GM18505 (cell line): ENCODE measurements at regions not wholly inside any gene's neighbourhood (a gene's known extent, or its start where the extent isn't known, plus 50 kb on each side); places are given as distances from the start of the nearest gene placed in this dataset.
"Not testable (repeated sequence)": the region's sequence is repeated elsewhere in the genome, so short reads cannot be mapped to it uniquely, and the experiment has no call there.

Experiments used
- ATAC-seq: cut with Tn5 transposase; IDR thresholded peaks from one replicate; pipeline ENCODE4 v1.9.1; 2021; ENCODE audit not compliant: unreplicated experiment
- POLR2A ChIP-seq: IDR thresholded peaks from 4 replicates; pipeline ENCODE4 v1.6.1; 2011; ENCODE audit warnings: borderline replicate concordance; ENCODE audit not compliant: insufficient read depth, insufficient read length; ENCODE audit errors: extremely low read depth

DNA sequence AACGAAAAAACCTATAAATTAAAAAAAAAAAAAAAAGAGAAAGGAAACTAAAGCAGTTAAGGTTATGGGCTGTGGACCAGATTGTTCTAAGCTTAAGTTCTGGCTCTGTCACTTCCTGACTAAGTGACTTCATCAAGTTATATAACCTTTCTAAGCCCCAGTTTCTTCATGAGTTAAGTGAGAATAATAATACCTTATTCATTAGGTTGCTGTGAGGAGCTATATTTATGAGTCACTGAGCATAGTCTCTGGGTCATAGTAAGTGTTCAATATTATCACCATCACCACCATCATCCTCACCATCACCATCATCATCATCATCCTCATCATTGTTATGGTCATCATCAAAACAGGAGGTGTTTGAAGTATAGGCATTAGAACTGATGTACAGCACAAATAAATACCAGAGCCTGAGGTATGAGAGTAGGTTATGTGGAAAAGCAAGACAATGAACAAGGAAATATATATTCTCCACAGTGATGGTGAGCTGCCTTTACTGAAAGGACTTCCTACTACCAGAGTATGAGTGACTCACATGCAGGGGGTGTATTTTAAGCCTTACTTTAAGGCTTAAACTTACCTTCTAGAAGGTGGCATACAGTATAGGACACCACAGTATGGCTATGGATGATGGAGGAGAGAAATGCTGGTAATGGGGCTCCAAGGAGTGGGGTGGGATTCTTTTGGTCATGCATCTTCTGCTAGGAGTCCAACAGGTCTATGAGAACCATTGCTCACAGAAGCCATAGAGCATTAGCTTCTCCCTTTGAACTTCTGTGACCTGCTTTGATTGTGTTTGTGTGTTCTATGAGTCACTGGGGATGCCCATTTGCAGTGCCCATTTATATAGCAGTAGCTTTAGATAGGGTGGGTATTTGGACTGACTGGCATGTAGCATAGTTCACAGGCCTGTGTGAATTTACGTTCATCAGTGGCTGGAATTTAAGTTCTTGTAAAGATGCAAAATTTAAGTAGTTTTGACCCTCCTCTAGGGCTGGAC is 104.4 kb downstream of the KLF5 start:
- TF ChIP-seq POLR2A = no peak
- no peak for ATAC-seq

DNA sequence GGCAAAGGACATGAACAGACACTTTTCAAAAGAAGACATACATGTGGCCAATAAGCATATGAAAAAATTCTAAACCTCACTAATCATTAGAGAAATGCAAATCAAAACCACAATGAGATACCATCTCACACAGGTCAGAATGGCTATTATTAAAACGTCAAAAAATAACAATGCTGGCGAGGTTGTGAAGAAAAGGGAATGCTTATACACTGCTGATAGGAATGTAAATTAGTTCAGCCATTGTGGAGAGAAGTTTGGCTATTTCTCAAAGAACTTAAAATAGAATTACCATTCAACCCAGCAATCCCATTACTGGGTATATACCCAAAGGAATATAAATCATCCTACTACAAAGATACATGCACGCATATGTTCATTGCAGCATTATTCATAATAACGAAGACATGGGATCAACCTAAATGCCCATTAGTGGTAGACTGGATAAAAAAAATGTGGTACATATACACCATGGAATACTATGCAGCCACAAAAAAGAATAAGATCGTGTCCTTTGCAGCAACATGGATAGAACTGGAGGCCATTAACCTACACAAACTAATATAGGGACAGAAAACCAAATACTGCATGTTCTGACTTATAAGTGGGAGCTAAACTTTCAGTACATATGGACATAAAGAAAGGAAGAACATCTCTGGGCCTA is 101.7 kb downstream of the KLF5 start:
- ATAC-seq = not testable (repeated sequence)

DNA sequence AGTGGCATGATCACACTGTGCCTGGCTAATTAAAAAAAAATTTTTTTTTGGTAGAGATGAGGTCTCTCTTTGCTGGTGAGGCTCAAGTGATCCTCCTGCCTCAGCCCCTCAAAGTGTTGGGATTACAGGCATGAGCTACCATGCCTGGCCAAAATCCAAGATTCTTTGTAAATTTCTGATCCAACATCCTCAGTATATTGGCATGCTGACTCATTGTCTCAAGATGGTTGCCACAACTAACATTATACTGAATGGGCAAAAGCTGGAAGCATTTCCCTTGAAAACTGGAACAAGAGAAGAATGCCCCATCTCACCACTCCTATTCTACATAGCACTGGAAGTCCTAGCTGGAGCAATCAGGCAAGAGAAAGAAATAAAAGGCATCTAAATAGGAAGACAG is 100.0 kb downstream of the KLF5 start:
- TF ChIP-seq POLR2A = no peak
- ATAC-seq = no peak

DNA sequence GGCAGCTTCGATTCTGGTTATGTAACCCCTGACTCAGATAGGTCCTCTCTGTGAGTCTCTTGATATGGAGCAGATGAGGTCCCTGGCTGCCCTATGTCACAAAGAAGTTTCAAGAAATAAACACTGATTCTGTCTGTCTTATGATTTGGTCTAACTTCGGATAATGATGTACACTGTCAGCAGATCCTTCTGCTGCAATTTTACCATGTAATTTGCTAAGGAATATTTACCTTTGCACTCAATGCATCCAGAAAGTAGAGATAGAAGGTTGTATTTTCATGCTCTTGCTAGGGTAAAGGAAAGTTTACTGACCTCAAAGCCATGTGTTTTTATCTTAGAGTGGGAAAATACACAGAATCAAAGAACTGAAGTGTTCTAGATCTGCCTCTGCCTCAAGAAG is 98.2 kb downstream of the KLF5 start:
- TF ChIP-seq POLR2A = no peak

DNA sequence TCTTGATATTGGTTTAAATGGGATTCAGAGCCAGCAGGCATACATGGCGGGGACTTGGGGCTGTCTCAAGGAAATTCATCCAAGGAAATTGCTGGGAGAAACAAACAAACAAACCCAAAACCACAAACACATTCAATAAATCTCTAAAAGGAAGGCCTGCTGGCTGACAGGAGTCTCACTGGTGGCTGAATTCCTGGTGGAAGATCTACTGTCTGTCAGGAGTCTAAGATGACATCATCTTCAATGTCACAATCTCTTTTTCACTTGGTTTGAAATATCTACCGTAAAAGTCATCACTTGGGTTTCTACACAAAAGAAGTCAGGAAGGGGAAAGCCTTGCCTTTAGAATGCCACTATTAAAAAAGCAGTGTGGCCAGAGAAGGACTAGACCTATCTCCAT is 87.9 kb downstream of the KLF5 start:
- no peak for TF ChIP-seq POLR2A
- no peak for ATAC-seq

More for the DNA sequence above, 98.2 kb downstream of the KLF5 start:
- no peak for ATAC-seq

DNA sequence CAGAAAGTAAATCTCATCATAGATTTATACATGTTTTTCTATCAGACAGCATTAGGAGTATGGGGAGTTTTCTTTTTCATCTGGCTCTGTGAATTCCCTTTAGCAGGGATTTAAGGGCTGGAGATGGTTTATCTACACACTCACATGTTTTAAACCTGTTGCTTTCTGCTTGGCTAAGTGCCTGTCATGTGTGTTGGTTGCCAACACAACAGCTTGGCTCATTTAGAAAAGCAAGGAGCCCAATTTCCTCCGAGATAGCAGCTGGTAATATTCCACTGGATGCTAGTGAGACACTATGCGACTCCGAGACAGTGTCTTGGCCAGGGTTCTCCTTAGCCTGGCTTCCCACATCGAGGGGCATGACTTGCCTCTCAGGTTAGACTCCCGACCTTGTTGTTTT is 83.3 kb downstream of the KLF5 start:
- no peak for ATAC-seq
- no peak for TF ChIP-seq POLR2A

DNA sequence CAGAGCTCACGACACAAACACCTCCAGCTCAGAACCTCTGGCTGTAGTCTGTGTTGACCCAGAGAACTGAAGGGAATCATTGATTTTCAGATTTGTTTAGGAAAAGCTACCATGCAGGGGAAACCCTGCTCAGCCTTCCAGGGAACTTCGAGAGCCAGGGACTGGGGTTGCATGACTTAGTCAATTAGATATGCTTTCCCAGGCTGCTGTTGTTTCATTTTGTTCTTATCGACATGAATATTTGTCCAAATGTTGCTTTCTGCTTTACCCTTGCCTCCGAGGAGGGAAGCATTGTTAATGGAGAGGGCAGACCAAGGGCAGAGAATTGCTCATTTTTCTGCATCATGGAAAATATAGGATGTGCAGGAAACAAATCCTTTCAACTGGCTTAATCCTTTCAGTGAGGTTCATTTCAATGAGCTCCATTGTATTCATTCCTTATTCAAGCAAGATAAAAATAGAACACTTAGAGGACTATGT is 82.5 kb downstream of the KLF5 start:
- no peak for ATAC-seq
- no peak for TF ChIP-seq POLR2A

DNA sequence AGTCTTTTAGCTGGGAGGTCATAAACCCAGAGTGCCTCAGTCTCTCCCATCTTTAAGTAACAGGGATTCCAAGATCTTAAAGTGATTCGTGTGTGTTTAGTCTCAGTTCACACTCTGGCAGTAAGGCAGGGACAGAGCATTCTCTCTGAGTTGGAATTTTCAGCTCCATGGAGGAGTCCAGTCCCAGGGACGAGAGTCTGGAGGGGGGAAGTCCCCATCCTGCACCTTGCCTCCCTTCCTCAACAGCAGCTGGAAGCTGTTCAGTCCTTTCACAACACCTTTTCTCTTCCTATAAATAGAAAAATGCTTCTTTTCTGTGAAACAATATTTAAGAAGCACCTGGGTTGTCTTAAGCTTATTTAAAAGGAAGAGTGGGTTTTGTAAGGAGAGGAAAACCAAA is 82.0 kb downstream of the KLF5 start:
- TF ChIP-seq POLR2A = no peak
- no peak for ATAC-seq

DNA sequence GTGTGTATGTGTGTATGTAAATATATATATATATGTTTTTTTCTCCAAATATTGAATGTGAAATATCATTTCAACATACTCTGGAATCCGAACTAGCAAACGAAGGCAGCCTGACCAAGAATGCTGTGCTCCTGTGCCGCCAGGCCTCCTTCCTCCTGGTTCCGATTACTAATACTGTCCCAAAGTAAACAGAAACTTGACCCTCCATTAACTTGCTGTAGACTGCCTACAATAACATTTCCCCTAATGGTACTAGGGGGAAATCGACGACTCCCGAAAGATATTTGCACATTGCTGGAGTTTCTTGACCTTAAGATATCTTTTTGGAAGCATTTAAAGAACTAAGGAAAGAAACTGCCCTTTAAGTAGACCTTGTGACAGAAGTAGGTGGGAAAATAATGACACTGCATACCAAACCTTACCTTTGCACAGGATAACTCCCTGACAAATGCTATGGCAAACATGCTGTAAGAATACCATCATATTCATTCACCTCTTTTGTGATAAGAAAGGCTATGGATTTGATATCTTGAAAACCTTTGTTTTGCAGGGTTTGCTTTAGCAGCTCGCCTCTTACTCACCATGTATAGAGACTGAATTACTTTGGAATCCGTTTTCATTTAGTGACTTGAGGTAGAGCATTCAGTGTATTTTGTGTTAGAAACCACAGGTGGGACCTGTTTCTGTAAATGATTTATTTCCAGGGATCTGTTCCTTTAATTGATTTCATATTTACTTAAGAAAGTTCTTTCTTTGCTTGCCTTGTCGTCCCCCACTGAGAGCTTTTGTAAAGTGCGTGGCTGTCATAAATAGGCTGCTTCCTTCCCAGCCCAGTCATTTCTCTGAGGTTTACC is 80.1 kb downstream of the KLF5 start:
- ATAC-seq = no peak
- TF ChIP-seq POLR2A = no peak

DNA sequence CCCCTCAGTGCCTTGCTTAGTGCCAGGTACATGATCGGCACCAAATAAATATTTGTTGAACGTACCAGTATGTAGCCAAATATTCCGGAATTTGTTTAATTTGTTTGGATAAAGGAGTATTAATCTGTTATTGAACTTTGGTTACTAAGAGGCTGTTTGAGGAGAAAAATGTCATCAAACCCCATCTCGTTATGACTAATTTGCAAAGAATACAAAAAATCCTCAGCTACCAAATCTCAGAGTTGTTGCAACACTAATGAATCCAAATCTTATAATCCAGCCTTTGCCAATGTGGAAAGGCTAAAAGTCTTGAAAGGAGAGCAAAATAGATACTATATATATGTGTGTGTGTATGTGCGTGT is 79.5 kb downstream of the KLF5 start:
- ATAC-seq = no peak
- no peak for TF ChIP-seq POLR2A

DNA sequence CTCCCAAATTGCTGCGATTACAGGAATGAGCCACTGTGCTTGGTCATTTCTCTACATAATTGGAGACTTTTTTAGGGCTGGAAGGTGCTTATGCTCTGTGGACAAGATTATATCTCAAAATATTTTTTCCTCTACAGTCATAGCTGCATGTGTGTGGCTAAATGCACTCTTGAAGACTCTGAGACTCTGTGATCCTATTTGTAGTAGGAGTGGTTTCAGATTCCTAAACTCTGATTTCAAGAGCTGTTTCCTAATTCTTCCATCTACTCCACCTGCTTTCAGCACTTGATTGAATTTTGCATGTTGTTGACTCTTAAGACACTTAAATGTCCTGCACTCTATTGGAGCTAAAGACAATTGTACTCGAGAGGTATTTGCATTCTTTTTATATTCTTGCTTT is 78.0 kb downstream of the KLF5 start:
- TF ChIP-seq POLR2A = no peak
- ATAC-seq = no peak

DNA sequence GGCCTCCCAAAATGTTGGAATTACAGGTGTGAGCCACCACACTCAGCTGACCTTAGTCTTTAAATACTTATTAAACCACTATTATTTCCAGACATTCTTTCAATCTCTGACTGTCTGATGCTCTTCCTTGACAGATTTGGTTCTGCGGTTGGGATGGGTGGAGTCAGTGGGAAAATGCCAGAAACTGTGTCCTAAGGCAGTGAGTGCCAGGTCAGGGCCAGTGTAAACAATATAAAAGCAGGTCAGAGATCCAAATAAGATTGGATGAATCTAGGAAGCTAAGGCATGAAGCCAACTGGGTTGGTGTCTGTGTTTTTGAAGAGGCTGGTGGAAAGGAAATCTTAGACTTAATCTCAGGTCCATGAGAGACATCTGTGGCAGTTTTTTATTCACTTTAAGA is 74.7 kb downstream of the KLF5 start:
- no peak for TF ChIP-seq POLR2A
- ATAC-seq = no peak

DNA sequence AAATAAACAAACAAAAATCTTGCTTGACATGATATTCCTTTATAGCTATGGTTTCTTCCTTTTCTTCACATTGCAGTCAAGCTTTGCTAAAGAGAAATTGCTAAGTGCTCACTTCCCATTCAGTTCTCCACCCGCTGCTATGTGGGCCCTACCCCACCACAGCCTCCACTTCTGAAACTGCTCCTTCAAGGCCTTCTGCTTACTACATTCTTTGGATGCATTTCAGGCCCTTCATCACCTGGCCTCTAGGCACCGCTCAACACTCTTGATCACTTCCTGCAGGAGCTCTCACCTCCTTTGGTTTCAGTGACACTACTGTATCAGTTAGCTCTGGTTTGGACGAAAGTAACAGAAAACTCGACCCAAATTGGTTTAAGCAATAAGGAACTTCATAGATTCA is 72.4 kb downstream of the KLF5 start:
- no peak for ATAC-seq
- no peak for TF ChIP-seq POLR2A
